GM20000 (cell line): ENCODE measurements at regions not wholly inside any gene's neighbourhood (a gene's known extent, or its start where the extent isn't known, plus 50 kb on each side); places are given as distances from the start of the nearest gene placed in this dataset.

Source experiments
- DNase-seq: peaks from one replicate; pipeline ENCODE4 v3.0.0; 2012; ENCODE audit warnings: low spot score
- CTCF ChIP-seq: IDR thresholded peaks from 2 replicates; pipeline ENCODE4 v1.5.1; 2012; ENCODE audit warnings: mild to moderate bottlenecking, control low read depth; ENCODE audit errors: extremely low read depth, missing control alignments

DNA sequence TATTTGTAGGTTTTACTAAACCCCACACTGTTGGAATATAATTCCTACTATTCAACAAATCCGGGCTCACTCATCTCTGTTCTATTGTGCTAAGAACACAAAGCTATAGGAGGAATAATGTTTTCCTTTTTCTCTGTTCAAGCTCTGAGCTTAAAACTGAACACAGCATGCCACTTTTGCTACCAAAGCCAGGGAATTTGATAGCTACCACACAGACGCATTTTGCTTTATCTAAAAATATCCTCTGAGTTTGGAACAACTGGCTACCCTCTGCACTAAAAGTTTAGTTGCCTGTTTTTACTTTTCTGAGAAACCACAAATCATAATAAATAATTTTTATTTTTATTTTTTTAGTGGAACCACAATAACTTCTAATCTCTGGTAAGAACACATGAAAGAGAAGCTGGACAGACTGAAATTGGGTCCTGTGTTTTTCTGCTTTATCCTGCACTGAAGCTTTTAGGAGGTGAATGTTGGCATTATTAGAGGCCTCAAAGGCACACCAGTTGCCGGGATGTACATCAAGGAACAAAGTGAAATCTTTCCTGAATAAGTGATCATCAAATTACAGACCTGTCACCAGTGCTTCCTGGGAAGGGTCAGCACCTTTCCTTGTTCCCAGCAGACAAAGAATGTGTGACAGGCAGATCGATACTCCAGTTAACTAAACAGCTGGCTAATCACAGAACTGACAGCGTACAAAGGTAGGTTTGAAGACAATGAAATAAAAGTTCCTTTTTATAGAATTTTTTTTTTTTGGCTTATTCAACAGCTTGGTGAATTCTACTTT, 523.2 kb upstream of the TENM4 start:
- DNase-seq = no peak
- TF ChIP-seq CTCF = no peak

GRCh38 chr11:79960461-79960860, 519.6 kb upstream of the TENM4 start:
- no peak for TF ChIP-seq CTCF
- DNase-seq = no peak

DNA sequence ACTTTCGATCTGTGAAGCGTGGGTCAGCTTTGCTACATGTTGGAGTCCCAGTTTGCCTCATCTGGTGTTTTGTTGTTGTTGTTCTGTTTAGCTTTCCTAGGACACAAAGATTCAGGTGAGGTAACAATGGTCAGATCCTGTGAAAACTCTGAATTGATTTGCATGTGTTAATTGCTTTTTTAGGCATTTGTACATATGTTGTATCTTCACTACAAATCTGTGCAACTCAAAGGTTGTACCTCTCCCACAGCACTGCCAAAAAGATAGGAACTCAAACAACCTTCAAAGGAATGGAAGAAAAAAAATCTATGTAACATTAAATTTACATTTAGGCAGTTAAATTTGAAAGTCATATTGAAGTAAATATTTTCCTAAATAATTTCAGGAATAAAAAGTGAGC, 518.5 kb upstream of the TENM4 start:
- no peak for TF ChIP-seq CTCF
- no peak for DNase-seq

DNA sequence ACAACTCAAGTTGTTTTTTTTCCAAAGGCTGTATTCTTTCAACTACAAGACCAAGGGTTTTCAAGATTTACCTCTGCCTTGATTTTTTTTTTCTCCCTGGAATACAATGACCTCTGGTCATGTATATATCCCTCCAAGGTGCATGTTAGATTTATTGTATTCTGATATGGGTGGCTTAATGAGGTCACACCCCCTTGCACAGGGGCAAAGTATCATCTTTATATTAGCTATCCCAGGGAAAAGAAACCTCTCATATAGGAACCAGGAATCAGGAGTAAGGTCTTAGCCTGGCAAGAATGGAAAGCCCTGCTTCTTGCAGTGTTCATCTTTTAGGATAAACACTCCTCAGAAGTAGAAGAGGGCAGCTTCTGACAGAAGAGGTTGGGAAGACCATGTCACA, 516.9 kb upstream of the TENM4 start:
- no peak for DNase-seq
- no peak for TF ChIP-seq CTCF

DNA sequence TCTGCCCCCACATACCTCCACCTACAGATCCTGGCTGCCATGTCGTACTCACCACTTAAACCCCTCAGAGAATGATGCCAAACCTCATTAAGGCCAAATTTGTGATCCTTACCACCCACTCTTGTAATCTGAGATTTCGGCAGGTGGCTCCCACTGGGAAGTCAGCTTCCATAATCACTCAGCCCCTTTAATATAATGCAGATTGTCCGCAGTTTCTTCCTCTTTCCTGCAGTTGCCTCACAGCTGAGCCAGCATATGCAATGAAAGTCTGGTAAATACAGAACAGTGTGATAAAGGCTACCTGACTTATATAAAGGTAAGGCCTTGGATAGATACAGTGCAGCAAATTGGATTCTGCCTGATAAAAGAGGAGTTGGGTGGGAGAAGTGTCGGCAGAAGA, 515.2 kb upstream of the TENM4 start:
- TF ChIP-seq CTCF = no peak

GRCh38 chr11:79953629-79954028, 512.8 kb upstream of the TENM4 start:
- no peak for DNase-seq
- no peak for TF ChIP-seq CTCF

More for the DNA sequence above, 515.2 kb upstream of the TENM4 start:
- no peak for DNase-seq

- no peak for TF ChIP-seq CTCF
Observed at GRCh38 chr11:79950741-79951140, 509.9 kb upstream of the TENM4 start.

More at GRCh38 chr11:79950741-79951140, 509.9 kb upstream of the TENM4 start:
- no peak for DNase-seq
